Right renal pelvis (tissue), 4 donors: ENCODE measurements at regions not wholly inside any gene's neighbourhood (a gene's known extent, or its start where the extent isn't known, plus 50 kb on each side); places are given as distances from the start of the nearest gene placed in this dataset.

Experiments
- DNase-seq, 4 donors: peaks; one replicate each; pipeline ENCODE4 v3.0.0-alpha.2; 2013; ENCODE audit warnings: low read depth in 4 of 4, low spot score in 3 of 4, missing footprints in 1 of 4

DNA sequence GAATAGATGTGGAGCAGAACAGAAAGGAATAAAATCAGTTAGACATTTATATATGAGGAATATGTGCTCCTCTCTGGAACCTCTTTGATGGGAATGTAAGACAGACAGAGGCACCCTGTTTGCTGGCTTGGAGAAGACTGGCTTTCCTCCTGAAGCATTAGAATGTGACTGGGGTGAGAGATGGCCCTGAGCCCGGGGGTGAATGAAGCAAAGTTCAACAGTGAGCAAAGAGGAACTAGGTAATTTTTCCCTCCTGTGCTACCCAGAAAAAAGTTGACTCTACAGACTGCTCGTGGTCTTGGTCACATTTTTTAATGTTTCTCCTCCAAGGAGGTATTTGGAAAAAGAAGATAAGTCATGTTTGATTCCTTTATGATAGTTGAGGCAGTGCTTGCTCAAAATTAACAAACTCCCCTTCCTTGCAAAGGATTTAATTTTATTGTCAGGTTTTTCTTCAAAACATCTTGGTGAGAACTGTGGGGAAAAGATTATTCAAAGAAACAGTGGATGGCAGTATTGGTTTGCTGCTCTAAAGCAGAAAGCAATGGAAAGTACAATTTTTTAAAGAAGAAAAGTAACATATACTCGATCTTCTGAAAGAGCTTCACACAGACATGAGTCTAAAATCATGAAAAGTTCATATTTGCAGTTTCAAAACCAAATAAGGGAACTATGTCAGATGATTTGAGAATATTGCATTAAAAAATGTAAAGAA, 370.4 kb upstream of the CDIN1 start:
- DNase-seq, result no peak

DNA sequence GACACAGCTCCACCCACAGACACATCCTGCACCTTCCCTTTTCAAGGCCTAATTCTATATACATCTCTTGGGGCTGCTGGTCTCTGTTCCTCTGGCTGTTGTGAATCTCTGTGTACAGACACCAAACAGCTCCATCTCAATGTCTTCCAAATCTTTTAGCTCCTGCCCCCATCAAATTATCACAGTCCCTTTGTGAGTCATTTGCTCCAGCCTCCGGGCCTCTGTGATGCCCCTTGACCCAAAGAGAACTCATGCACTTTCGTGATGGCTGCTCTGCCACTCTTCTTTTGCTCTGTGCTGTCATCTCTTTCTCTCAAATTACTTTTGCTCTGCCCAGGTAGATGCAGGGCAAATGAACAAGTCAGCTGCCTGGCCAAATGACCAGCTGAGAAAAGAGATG, 369.0 kb upstream of the CDIN1 start:
- no peak for DNase-seq

DNA sequence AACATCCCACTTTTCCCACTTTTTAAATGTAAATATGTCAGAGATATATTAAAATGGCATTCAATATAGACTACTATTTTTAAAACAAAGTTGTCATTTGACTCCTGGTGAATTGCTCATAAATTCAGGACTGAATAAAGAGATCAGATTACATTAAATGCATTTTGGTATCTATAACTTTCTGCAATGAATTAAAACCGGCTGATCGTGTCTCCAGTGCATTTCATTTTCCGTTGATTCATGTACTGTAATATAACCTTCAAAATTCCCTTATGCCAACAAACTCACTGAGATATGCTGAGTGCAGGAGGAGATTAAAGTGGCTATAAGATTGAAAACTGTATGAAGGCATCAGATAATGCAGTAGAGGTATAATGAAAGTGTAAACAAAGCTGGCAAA, 361.1 kb upstream of the CDIN1 start:
- no peak for DNase-seq

DNA sequence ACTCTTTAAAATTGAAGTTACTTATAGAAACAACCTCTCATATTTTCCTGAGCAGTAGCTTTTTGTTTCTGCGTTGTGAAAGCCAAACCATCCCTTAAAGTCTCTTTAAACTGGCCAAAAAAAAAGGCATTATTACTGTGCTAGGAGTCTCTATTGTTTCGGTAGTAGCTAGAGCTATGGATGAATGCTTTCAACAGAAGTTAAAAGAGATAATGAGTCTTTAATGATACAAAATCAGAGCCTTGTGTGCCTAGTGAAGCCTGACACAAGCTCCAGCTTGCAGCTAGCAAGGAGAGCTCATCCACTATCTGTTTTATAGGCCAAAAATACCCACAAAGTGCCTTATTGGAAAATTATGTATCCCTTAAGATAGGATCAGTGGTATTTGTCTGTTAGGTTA, 360.4 kb upstream of the CDIN1 start:
- DNase-seq, result no peak

DNA sequence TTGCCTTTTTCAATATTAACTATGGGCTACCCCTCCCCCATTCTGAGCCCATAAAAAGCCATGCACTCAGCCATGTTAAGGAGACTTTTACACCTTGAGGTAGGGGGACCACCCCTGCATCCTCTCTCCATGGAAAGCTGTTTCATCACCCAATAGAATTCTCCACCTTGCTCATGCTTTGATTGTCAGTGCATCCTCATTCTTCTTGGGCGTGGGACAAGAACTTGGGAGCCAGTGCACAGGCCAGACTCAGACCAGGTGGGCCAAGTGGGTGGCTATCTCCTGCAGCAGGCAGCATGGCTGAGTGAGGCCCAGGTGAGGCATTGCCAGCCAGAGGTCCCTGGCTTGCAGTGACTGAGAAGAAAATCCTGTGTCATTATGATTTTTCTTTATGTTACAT, 357.4 kb upstream of the CDIN1 start:
- DNase-seq, result no peak

DNA sequence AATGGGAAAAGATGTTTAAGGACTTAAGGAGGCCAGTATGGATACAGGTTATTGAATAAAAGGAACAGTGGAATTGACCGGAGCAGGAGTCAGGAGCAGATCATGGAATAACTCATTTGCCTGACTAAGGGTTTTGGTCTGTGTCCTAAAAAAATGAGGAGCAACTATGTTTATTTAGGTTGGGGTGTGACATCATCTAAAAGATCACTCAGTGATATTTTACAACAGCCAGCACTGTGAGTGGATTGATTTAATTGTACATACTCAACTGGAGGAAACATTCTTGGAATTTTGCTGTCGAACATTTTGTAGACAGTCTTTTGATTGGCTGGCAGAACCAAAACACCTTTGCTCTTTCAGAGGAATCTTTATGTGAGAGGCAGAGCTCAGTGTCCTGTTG, 348.6 kb upstream of the CDIN1 start:
- no peak for DNase-seq

DNA sequence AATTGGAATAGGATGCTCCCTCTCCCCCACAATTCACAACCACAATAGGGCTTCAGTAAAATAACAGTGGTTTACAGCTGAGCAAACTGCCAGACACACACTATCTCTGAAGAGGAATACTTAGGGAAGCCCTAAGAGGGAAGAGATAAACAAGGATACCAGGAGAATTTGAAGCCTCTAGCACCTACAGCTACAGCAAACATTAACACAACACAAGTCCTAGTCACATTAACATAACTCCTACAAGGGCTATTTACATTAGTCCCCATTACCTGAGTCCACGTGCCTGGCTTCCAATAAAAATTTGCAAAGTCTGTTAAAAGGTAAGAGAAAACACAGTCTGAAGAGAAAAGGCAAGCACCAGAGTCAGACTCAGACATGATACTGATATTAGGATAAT, 346.9 kb upstream of the CDIN1 start:
- DNase-seq, result no peak

DNA sequence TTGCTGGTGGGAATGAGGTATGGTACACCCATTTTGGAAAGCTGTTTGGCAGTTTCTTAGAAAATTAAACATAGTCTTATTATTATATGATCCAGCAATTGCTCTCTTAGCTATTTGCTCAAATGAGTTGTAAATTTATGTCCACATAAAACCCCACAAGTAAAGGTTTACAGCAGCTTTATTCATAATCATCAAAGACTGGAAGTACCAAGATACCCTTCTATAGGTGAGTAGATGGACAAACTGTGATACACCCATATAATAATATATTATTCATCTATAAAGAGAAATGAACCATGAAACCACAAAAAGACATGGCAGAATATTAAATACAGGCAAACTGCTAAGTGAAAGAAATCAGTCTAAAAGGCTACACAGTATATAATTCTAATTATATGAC, 344.7 kb upstream of the CDIN1 start:
- no peak for DNase-seq

DNA sequence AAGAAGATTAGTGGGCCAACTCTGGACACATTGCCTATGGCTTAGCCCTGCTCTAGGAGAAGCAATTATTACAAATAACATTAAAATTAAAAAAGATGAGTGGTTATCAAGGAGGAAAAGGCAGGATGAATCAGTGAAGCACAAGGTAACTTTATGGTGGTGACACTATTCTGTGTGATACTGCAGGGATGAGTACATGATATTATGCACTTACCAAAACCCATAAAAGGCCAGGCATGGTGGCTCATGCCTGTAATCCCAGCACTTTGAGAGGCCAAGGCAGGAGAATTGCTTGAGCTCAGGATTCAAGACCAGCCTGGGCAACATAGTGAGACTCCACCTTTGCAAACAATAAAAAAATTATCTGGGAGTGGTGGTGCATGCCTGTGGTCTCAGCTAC, 344.3 kb upstream of the CDIN1 start:
- DNase-seq, result no peak

DNA sequence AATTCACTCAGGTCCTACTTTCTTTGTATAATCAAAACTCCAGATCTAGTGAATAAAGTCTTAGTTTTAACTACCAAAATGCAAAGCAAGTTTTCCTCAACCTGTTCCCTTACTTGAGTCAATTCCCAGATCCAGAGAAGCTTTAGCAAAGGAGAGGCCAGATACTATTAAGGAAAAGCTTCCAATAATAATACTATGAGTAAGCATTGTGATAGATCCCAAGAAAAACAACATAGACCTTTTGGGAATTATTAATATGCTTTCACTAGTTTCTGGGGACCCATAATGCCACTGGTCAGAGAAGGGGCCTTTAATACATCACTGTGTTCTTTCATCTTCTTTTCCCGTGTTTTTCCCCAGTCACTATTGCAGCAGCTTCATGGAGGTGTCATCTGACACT, 339.9 kb upstream of the CDIN1 start:
- DNase-seq, result no peak

DNA sequence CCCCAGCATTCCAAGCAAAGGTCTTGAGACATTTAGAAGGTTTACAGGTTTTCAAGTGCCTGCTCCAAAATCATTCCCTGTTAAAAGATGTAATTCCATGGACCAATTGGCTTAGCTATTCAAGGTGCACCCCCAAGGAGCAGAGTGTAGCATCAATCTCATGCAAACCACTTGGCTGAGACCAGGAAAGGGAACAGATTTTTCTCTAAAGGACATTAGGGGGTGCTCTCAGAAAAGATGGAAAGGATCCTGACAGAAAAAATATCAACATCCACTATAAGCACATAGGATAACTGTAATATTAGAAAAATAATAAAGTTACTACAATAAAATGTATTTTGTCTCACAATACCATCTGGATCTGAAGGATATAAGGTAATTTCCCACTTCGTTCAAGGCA, 328.0 kb upstream of the CDIN1 start:
- DNase-seq, result no peak

DNA sequence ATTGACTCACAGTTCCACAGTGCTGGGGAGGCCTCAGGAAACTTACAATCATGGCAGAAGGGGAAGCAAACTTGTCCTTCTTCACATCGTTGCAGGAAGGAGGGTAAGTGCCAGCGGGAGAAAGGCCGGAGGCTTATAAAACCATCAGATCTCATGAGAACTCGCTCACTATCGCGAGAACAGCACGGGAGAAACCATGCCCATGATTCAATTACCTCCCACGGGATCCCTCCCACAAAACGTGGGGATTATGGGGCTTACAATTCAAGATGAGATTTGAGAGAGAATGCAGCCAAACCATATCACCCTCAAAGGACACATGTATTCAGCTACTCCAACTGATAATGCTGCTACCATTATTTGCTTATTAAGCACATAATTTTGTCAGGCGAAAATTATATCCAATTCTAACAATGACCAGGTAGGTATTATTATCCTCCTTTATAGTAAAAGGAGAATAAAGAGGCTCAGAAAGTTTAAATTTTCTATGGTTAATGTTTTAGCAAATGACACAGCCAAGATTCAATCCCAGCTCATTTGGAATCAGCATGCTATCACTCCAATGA, 327.2 kb upstream of the CDIN1 start:
- no peak for DNase-seq

DNA sequence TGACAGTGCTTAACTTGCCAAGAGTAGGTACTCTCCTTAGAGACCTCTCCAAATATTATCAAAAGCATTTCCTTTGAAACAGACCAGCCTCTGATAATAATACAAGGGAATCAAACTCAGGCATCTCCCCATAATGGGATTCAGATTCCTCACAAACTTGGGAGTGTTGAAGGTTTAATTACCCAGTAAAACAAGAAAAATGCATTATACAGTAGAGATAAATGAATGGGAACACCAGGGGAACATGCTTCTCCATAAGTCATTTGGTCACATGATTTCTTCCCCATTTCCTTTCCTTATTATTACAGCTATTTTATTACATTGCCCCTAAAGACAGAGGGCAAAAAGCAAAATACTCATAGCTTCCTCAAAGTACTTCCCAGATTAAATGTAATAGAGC, 325.0 kb upstream of the CDIN1 start:
- DNase-seq, result peak; percentile 12 to 44 (median 25)

DNA sequence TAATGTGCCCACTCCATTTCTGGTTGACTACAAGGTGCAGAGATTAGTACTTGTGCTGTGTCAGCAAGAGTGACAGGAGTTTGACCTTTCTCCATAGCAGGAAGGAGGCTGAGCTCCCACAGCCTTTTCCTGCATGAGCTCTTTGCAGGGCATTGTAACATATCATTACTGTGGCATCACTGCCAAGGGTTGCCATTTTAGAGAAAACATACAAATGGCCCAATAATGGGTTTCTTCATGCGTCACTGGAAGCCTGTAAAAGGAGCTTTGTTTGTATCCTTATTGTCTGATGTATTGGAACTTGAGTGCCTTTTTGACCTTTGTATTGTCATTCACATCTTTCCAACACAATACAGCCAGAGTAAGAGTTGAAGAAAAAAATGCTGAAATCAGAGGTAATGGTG, 323.0 kb upstream of the CDIN1 start:
- DNase-seq, result no peak

DNA sequence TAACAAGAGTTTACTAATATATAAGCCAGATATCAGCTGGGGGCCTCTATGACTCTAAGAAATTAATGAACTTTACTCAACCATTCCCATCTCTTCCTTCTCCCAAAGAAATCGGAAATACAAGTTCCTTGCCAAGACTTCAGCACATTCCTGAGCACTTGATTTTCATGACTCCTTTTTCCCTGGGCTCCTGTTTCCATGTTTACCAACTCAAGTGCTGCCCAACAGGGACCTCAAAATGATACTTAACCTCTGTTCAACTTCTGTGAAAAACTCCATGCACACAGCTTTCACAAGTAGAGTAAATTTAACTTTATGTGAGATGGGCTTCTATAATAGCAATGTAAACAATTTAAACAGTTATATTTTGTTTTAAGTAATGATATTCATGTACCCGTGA, 315.8 kb upstream of the CDIN1 start:
- no peak for DNase-seq

DNA sequence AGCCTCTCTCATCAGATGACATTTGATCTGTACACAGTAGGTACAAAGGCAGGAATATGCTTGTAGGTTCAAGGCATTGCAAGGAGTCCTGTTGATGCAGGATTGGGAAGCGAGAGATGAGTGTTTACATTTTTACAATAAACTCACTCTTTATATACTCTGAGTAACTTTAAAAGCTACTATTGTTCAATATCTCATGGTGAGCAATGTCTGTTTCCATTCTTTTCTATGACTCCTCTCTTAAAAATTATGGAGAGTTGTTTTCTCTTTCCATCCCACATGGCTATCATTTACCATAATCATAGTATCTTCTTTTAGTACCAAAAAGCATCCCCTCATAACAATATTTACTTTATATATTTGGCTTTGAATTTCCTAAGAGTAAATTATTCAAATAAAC, 314.0 kb upstream of the CDIN1 start:
- no peak for DNase-seq

DNA sequence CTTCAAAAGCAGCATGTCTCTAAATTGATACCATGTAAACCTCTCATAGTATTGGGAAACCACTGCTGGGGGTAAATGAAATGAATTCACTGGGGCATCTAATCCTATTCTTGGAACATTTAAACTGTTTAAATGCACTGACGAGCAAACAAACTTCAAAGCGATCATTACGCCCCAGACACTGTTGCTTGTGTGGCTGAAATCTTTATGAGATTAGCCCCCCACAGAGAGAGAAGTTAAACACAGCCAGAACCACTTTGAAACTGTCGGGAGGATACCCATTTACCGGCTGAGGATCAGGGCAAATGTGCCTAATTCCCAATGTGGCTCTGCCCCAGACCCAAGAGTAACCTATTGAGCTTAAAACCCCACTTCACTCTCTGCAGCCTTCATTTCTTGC, 308.4 kb upstream of the CDIN1 start:
- DNase-seq, result no peak

DNA sequence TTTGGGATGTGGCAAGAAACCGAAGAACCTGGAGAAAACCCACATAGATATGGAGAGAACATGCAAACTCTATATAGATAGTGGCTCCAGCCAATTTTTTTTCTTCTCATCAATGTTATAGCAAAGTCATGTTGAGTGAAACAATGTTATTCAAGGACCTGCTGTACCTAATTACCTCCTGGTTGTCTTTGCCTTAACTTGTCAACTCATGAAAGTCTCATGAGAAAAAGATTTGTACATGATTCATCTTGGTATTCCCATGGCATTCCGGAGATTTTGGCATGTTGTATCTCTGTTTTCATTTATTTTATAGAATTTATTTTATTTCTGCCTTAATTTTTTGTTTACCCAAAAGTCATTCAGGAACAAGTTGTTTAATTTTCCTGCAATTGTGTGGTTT, 303.8 kb upstream of the CDIN1 start:
- DNase-seq, result no peak

DNA sequence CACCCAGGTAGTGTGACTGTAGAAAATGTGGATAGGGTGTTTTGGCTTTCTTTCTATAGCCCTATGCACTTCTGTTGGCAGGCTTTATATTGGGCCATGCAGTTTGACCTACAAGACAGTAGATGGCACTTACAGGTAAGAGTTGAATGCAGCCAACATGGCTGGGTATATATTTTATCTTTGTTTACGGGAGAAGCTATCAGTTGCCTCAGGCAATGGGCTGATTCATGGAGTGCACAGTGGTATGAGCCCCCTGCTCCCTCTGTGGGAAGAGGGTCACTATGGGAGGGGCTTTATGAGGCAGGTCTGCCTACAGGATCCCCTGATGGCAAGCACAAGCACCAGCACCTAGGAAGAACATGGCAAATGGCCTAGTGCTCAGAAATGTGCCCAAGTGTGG, 301.2 kb upstream of the CDIN1 start:
- no peak for DNase-seq

DNA sequence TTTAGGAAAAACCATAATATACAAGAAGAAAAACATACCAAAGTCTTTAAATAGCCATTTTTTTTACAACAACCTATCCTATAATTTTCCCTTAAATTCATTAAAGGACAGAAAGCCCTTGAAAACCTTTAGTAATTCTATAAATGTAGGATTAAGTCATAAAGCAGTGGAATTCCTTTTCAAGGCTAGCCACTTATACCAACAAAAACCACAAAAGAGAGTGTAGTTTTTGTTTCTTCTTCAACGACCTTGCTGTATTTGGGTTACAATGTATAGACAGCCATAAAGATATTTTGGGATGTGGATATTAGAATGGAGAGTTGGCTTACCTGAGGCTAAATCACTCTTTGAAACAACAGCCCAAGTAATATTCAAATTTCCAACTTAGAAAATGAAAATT, 296.6 kb upstream of the CDIN1 start:
- no peak for DNase-seq

DNA sequence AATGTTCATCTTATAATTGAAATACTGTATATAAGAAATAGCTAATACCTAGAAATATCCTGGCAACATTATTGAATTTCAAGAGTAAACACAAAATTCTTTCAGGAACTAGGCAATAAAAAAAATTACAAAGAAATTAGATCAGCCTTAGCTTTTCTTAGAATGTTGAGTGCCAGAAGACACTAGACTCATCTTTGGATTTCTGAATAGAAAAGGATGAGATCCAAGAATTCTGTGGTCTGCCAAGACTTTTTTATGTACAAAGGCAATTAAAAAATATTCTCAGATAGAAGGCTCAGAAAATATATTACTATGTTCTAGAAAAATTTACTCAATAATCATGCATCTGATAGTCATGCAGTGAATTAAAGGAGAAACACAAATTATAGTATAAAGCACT, 294.5 kb upstream of the CDIN1 start:
- DNase-seq, result no peak

DNA sequence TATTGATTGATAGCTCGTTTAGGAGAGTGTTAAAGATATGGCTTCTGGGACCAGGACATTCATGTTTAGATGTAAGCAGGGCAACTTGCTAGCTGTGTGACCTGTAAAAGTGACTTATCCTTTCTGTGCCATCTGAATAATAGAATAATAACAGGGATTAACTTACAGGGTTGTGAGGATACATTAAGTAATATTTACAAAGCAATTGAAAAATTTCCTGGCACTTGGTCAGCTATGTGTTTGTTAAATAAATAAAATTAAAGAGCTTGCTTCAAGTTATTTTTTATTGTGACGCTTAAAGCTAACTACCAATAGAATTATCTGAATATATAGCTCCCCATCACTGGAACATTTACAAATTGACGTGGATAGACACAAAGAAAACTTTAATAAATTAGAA, 287.9 kb upstream of the CDIN1 start:
- DNase-seq, result no peak

DNA sequence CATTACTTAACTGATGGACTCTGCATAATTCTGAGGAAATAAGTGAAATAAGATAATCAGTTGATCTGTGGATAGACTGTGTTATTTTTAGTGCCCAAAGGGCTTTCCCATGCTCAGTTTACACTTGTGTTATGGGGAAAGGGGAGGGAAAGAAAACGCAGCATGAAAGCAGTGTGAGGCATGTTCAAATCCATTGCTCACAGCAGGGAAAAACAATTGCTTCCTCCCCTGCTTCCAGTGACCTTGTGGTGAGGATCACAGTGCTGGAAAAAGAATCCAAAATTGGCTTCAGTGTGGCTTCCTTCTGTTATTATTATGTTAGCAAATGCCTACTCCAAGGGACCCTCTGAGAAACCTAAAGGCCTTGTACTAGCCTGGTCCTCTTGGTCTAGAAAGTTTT, 285.1 kb upstream of the CDIN1 start:
- DNase-seq, result no peak
